Progenitor cell of endocrine pancreas (in vitro differentiated cells): ENCODE measurements at regions not wholly inside any gene's neighbourhood (a gene's known extent, or its start where the extent isn't known, plus 50 kb on each side); places are given as distances from the start of the nearest gene placed in this dataset.

Experiments
- DNase-seq: peaks from one replicate; pipeline ENCODE4 v3.0.0; 2021; ENCODE audit warnings: low spot score; ENCODE audit not compliant: unreplicated experiment
- H3K27ac Mint-ChIP-seq: 2 replicates; pipeline ENCODE4 v1.8.0; 2021; ENCODE audit warnings: mild to moderate bottlenecking, moderate library complexity, mixed read lengths
- H3K27me3 Mint-ChIP-seq: 2 replicates; pipeline ENCODE4 v1.8.0; 2021; ENCODE audit warnings: mixed read lengths
- H3K36me3 Mint-ChIP-seq: 2 replicates; pipeline ENCODE4 v1.8.0; 2022; ENCODE audit warnings: mixed read lengths; ENCODE audit not compliant: insufficient read depth
- H3K4me1 Mint-ChIP-seq: 2 replicates; pipeline ENCODE4 v1.8.0; 2021; ENCODE audit warnings: low read depth, mixed read lengths
- H3K4me3 Mint-ChIP-seq: 2 replicates; pipeline ENCODE4 v1.8.0; 2021; ENCODE audit warnings: low read depth, mild to moderate bottlenecking, moderate library complexity, mixed read lengths
- H3K9me3 Mint-ChIP-seq: 2 replicates; pipeline ENCODE4 v1.8.0; 2021; ENCODE audit warnings: low read depth, mixed read lengths
- TF ChIP-seq, protein P1 (sequence below): fragments of 200-600 bp; sonication (generic); IDR thresholded peaks from one replicate; pipeline ENCODE4 v1.5.0; 2021; ENCODE audit warnings: antibody characterized with exemption, mild to moderate bottlenecking; ENCODE audit not compliant: unreplicated experiment

DNA sequence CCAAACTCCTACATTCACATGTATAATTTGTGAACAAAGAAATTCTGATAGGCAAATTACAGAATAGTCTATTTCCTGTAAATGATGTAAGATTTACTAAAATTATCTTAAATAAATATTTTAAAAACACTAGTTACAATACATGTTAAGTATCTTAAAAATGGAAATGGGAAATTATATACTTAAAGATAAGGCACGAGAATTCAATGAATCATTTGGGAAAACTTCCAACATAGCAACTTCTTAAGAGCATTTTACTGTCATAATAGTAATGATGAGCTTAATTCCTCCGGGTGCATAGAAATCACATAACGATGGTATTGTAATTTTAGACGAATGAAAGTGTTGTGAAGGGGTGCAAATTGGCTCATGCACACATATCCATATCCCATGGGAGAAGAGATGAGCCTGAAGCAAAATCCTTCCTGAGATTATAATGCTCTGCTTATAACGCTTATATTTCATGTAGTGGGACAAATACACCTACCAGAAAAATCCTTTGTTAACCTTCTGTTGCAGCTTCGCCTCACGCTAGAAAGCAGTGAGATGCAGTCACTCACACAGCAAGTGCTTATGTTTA lies 873.5 kb downstream of the PDHA2 start:
- H3K4me1 Mint-ChIP-seq: peaks cover 2% of the 10 kb centered on the region
- H3K27ac Mint-ChIP-seq: no peak overlapping the region
- no peaks in the 10 kb centered on the region for H3K27me3 Mint-ChIP-seq

GRCh38 chr4:96729641-96730040 lies 889.7 kb downstream of the PDHA2 start:
- Mint-ChIP-seq H3K9me3 (peaks cover 15% of the 10 kb centered on the region), H3K36me3 (no peaks in the 10 kb centered on the region), H3K4me3 (no peak overlapping the region), H3K27me3 (no peaks in the 10 kb centered on the region), H3K4me1 (no peaks in the 10 kb centered on the region), H3K27ac (no peak overlapping the region)
- DNase-seq: no peak
- TF ChIP-seq, protein P1, sequence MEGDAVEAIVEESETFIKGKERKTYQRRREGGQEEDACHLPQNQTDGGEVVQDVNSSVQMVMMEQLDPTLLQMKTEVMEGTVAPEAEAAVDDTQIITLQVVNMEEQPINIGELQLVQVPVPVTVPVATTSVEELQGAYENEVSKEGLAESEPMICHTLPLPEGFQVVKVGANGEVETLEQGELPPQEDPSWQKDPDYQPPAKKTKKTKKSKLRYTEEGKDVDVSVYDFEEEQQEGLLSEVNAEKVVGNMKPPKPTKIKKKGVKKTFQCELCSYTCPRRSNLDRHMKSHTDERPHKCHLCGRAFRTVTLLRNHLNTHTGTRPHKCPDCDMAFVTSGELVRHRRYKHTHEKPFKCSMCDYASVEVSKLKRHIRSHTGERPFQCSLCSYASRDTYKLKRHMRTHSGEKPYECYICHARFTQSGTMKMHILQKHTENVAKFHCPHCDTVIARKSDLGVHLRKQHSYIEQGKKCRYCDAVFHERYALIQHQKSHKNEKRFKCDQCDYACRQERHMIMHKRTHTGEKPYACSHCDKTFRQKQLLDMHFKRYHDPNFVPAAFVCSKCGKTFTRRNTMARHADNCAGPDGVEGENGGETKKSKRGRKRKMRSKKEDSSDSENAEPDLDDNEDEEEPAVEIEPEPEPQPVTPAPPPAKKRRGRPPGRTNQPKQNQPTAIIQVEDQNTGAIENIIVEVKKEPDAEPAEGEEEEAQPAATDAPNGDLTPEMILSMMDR: no peak

More for the DNA sequence above, 873.5 kb downstream of the PDHA2 start:
- Mint-ChIP-seq H3K4me3 (no peak overlapping the region), H3K9me3 (no peaks in the 10 kb centered on the region), H3K36me3 (no peaks in the 10 kb centered on the region)
- no peak for DNase-seq
- TF ChIP-seq, protein P1: no peak

- H3K4me3 Mint-ChIP-seq: no peak overlapping the region
- H3K27ac Mint-ChIP-seq: no peak overlapping the region
- no peaks in the 10 kb centered on the region for H3K4me1 Mint-ChIP-seq
- H3K27me3 Mint-ChIP-seq: no peaks in the 10 kb centered on the region
- H3K36me3 Mint-ChIP-seq: no peaks in the 10 kb centered on the region
- no peak for DNase-seq
- TF ChIP-seq, protein P1: no peak
- H3K9me3 Mint-ChIP-seq: peaks cover 15% of the 10 kb centered on the region
Observed at GRCh38 chr4:96730432-96730831, 890.5 kb downstream of the PDHA2 start.

DNA sequence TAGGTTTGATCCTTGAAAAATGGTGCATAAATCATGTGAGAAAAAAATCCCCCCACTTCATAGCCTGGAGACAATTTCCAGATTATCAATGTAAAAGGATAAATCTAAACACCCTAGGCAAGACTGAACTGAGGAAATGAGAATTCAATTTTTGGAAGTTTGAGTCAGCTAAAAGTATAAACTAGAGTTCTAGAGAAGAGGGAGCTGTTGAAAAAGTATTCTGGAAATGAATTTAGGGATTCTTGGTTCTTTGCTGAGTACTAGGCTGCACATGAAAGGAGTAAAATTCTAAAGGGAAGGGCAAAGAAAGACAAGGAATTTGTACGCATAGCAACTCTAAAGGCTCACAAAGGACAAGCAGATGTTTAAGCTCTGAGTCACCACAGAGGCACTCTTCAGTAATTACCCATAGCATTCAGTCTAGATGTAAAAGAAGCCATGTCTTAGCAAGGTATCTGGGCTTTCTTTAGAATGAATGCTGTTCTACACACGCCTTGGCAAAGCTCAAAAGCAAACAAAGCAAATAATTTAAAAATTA lies 896.5 kb downstream of the PDHA2 start:
- H3K4me1 Mint-ChIP-seq: peaks cover 2% of the 10 kb centered on the region
- no peak overlapping the region for H3K4me3 Mint-ChIP-seq
- H3K27me3 Mint-ChIP-seq: no peaks in the 10 kb centered on the region
- peaks cover 22% of the 10 kb centered on the region for H3K9me3 Mint-ChIP-seq
- H3K36me3 Mint-ChIP-seq: no peaks in the 10 kb centered on the region
- H3K27ac Mint-ChIP-seq: no peak overlapping the region
- TF ChIP-seq, protein P1: no peak
- DNase-seq: no peak

DNA sequence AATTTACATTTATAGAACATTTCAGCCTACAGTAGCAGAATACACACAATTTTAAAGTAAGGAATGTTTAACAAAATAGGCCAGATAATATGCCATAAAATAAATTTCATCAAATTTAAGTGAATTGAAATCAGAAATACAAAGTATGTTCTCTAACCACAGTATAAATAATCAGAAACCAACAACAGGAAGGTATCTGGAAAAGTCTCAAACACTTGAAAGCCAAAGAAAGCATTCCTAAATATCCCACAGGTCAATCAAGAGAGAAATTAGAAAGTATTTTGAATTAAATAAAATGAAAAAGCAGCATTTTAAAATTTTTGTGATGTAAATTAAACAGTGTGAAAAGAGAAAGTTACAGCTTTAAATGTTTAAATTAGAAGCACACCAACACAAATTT lies 899.2 kb downstream of the PDHA2 start:
- TF ChIP-seq, protein P1: no peak
- no peaks in the 10 kb centered on the region for H3K36me3 Mint-ChIP-seq
- no peak for DNase-seq
- H3K4me1 Mint-ChIP-seq: peaks cover 2% of the 10 kb centered on the region
- H3K27ac Mint-ChIP-seq: no peak overlapping the region
- no peaks in the 10 kb centered on the region for H3K27me3 Mint-ChIP-seq
- peaks cover 10% of the 10 kb centered on the region for H3K9me3 Mint-ChIP-seq
- H3K4me3 Mint-ChIP-seq: no peak overlapping the region
